ENCODE measurements at regions not wholly inside any gene's neighbourhood (a gene's known extent, or its start where the extent isn't known, plus 50 kb on each side); places are given as distances from the start of the nearest gene placed in this dataset.

DNA sequence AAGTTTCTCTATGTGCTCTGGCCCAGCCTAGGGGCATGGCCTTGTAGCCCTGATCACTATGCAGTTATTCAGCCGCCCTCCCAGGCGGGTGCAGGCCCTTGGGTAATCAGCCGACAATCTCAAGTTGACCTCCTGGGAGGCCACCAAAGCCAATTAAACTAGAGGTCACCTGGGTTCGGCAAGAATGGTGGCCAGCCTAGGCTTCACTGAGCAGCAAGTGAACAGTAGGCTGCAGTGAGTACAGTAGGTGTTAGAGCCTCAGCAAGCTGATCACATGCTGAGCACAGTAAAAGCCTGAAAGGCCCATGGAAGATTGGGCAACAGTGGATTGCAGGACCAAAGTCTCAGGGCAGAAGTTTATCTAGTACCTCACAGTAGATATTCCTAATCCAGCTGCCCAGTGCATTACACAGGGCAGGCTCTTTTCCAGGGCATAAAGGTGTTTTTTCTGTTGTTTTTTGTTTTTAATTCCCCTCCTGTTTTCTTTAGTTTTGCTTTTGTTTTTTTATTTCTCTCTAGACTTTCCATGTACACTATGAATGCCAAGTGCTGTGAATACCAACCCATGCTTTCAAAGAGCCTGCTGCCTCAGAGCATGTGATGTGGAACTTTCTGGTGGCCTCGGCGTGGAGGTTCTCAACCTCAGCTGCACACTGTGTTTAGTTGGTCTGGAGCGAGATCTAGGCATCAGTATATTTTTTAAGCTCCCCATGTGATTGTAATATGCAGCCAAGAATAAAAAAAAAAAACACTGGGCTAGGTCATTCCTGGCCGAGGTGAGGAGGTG, 55.9 kb upstream of the ATL2 start:
- Histone ChIP-seq H3K36me3 (ENCODE audit: insufficient read depth, low read length) (no peaks in the 10 kb centered on the region), H3K4me3 (ENCODE audit: low read depth in 1 of 2, low read length in 2 of 2) (no peak overlapping the region), H3K79me2 (ENCODE audit: insufficient read depth, low read length) (no peaks in the 10 kb centered on the region), H2AFZ (ENCODE audit: low read depth, low read length) (no peak overlapping the region), H4K20me1 (ENCODE audit: insufficient read depth, low read length) (no peaks in the 10 kb centered on the region), H3K9me3 (ENCODE audit: insufficient read depth, low read length, severe bottlenecking) (no peaks in the 10 kb centered on the region), H3K27ac (ENCODE audit: low read length) (no peak overlapping the region), H3K27me3 (ENCODE audit: insufficient read depth, low read length, poor library complexity) (peaks cover under 1% of the 10 kb centered on the region), H3K4me2 (ENCODE audit: insufficient read depth, low read length) (no peak overlapping the region), H3K9ac (ENCODE audit: low read depth, low read length) (no peak overlapping the region), H3K4me1 (ENCODE audit: insufficient read depth, low read length) (no peaks in the 10 kb centered on the region)
- TF ChIP-seq EZH2 (IDR thresholded peaks at IDR 0.05; ENCODE audit: borderline replicate concordance, low read depth, low read length, severe bottlenecking) = no peak
- TF ChIP-seq, protein P1, sequence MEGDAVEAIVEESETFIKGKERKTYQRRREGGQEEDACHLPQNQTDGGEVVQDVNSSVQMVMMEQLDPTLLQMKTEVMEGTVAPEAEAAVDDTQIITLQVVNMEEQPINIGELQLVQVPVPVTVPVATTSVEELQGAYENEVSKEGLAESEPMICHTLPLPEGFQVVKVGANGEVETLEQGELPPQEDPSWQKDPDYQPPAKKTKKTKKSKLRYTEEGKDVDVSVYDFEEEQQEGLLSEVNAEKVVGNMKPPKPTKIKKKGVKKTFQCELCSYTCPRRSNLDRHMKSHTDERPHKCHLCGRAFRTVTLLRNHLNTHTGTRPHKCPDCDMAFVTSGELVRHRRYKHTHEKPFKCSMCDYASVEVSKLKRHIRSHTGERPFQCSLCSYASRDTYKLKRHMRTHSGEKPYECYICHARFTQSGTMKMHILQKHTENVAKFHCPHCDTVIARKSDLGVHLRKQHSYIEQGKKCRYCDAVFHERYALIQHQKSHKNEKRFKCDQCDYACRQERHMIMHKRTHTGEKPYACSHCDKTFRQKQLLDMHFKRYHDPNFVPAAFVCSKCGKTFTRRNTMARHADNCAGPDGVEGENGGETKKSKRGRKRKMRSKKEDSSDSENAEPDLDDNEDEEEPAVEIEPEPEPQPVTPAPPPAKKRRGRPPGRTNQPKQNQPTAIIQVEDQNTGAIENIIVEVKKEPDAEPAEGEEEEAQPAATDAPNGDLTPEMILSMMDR (IDR thresholded peaks at IDR 0.05; ENCODE audit: borderline replicate concordance, extremely low read depth, low read length, poor library complexity, severe bottlenecking) = no peak
- ATAC-seq (ENCODE audit: insufficient read depth, low read depth) = no peak
- no peak for DNase-seq

DNA sequence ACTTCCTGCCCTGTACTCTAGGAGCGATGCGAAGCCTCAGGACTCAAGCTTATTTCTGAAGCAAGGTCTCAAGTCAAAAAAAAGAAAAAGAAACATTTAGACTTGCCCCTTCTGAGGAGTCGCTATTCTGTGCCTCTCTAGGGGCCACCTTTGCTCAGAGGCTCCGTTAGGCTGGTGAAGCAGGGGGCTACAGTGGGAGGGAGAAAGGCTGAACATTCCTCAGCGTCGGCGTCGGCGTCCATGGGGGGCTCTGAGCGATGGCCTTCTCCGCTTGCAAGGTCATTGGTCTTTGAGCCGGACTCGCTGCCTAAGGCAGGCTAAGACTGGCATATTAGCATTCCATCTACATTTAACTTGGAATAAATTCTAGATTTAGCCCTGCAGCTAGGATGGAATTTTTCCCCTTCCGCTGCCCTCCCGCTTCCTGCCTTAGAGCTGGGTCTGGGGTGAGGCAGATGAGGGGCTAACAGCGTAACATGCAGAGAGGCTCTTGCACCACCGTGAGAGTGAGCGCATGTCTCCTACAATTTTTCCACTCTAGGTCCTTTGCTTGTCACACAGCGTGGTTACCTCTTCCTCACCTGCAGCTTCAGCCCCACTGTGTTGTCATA, 53.6 kb upstream of the ATL2 start:
- Histone ChIP-seq H4K20me1 (ENCODE audit: insufficient read depth, low read length) (no peaks in the 10 kb centered on the region), H3K27me3 (ENCODE audit: insufficient read depth, low read length, poor library complexity) (peaks cover 4% of the 10 kb centered on the region), H3K4me3 (ENCODE audit: low read depth in 1 of 2, low read length in 2 of 2) (no peak overlapping the region), H3K4me2 (ENCODE audit: insufficient read depth, low read length) (no peak overlapping the region), H3K79me2 (ENCODE audit: insufficient read depth, low read length) (no peaks in the 10 kb centered on the region), H3K4me1 (ENCODE audit: insufficient read depth, low read length) (no peaks in the 10 kb centered on the region), H2AFZ (ENCODE audit: low read depth, low read length) (no peak overlapping the region), H3K9ac (ENCODE audit: low read depth, low read length) (no peak overlapping the region), H3K36me3 (ENCODE audit: insufficient read depth, low read length) (no peaks in the 10 kb centered on the region), H3K27ac (ENCODE audit: low read length) (no peak overlapping the region), H3K9me3 (ENCODE audit: insufficient read depth, low read length, severe bottlenecking) (no peaks in the 10 kb centered on the region)
- DNase-seq (no peak), ATAC-seq (ENCODE audit: insufficient read depth, low read depth) (no peak)
- TF ChIP-seq, protein P1 (IDR thresholded peaks at IDR 0.05; ENCODE audit: borderline replicate concordance, extremely low read depth, low read length, poor library complexity, severe bottlenecking) = no peak
- TF ChIP-seq EZH2 (IDR thresholded peaks at IDR 0.05; ENCODE audit: borderline replicate concordance, low read depth, low read length, severe bottlenecking) = no peak

DNA sequence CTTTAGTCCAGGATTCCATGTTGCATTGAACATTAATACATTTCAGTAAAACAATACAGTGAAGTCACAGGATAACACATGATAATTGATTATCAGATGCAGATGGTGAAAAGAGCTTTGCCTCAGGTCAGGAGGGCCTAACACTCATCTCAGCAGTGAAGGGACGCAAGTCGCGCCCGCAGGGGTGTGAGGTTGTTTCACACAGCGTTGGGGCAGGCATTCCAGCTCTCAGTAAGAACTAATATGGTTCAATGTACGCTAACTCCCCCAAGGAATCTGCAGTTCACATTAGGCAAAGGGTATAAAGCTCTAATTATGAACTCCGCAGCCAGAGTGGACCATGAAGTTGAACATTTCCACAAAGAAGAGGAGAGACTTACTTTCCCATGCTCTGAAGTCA, 53.1 kb upstream of the ATL2 start:
- Histone ChIP-seq H3K27ac (ENCODE audit: low read length) (no peak overlapping the region), H3K4me3 (ENCODE audit: low read depth in 1 of 2, low read length in 2 of 2) (no peak overlapping the region), H3K9ac (ENCODE audit: low read depth, low read length) (no peak overlapping the region), H2AFZ (ENCODE audit: low read depth, low read length) (no peak overlapping the region), H3K4me1 (ENCODE audit: insufficient read depth, low read length) (no peaks in the 10 kb centered on the region), H3K36me3 (ENCODE audit: insufficient read depth, low read length) (no peaks in the 10 kb centered on the region), H3K27me3 (ENCODE audit: insufficient read depth, low read length, poor library complexity) (peaks cover 5% of the 10 kb centered on the region), H3K4me2 (ENCODE audit: insufficient read depth, low read length) (no peak overlapping the region), H3K9me3 (ENCODE audit: insufficient read depth, low read length, severe bottlenecking) (no peaks in the 10 kb centered on the region), H4K20me1 (ENCODE audit: insufficient read depth, low read length) (no peaks in the 10 kb centered on the region), H3K79me2 (ENCODE audit: insufficient read depth, low read length) (no peaks in the 10 kb centered on the region)
- TF ChIP-seq, protein P1 (IDR thresholded peaks at IDR 0.05; ENCODE audit: borderline replicate concordance, extremely low read depth, low read length, poor library complexity, severe bottlenecking) = no peak
- TF ChIP-seq EZH2 (IDR thresholded peaks at IDR 0.05; ENCODE audit: borderline replicate concordance, low read depth, low read length, severe bottlenecking) = no peak
- ATAC-seq (ENCODE audit: insufficient read depth, low read depth) (no peak), DNase-seq (no peak)

Measured in DND-41 (cell line).